Mesenchymal stem cell (in vitro differentiated cells and primary cell): ENCODE measurements at regions not wholly inside any gene's neighbourhood (a gene's known extent, or its start where the extent isn't known, plus 50 kb on each side); places are given as distances from the start of the nearest gene placed in this dataset.

Source experiments
- DNase-seq: peaks from one replicate; pipeline ENCODE4 v3.0.0-alpha.2; 2013
- H2AFZ ChIP-seq: one replicate; pipeline ENCODE4 v1.6.1; 2013; ENCODE audit warnings: low read depth, mild to moderate bottlenecking, control low read depth, inconsistent platforms, low read length, moderate library complexity
- H2AK5ac ChIP-seq: 2 replicates; pipeline ENCODE4 v1.6.1; 2013; ENCODE audit warnings: low read length, moderate library complexity, mild to moderate bottlenecking, inconsistent platforms; ENCODE audit not compliant: severe bottlenecking
- H2BK120ac ChIP-seq: one replicate; pipeline ENCODE4 v1.6.1; 2013; ENCODE audit warnings: low read depth, mild to moderate bottlenecking, inconsistent platforms, low read length, moderate library complexity
- H2BK12ac ChIP-seq, 2 experiments: one replicate each; pipeline ENCODE4 v1.6.1; 2013; ENCODE audit warnings: inconsistent platforms in 2 of 2, low read length in 2 of 2, mild to moderate bottlenecking in 2 of 2, moderate library complexity in 2 of 2, control low read depth in 1 of 2
- H2BK15ac ChIP-seq: one replicate; pipeline ENCODE4 v1.6.1; 2013; ENCODE audit warnings: mild to moderate bottlenecking, low read depth, inconsistent platforms; ENCODE audit not compliant: poor library complexity, severe bottlenecking
- H2BK5ac ChIP-seq: 2 replicates; pipeline ENCODE4 v1.6.1; 2013; ENCODE audit warnings: low read depth, mild to moderate bottlenecking, low read length, control low read depth, inconsistent platforms; ENCODE audit not compliant: poor library complexity, severe bottlenecking
- H3K14ac ChIP-seq, 2 experiments: one replicate each; pipeline ENCODE4 v1.6.1; 2013; ENCODE audit warnings: inconsistent platforms in 2 of 2, low read length in 2 of 2, control low read depth in 1 of 2, mild to moderate bottlenecking in 1 of 2, moderate library complexity in 1 of 2
- H3K18ac ChIP-seq, 2 experiments: one replicate each; pipeline ENCODE4 v1.6.1; 2013; ENCODE audit warnings: inconsistent platforms in 2 of 2, low read length in 2 of 2, control low read depth in 1 of 2, low read depth in 1 of 2, mild to moderate bottlenecking in 1 of 2
- H3K23ac ChIP-seq, 2 experiments: one replicate each; pipeline ENCODE4 v1.6.1; 2013; ENCODE audit warnings: inconsistent platforms in 2 of 2, low read length in 2 of 2, mild to moderate bottlenecking in 2 of 2, moderate library complexity in 2 of 2, control low read depth in 1 of 2
- H3K27ac ChIP-seq: 2 replicates; pipeline ENCODE4 v1.5.1; 2013; ENCODE audit warnings: mild to moderate bottlenecking, moderate library complexity, low read length, control low read depth, inconsistent platforms; ENCODE audit not compliant: poor library complexity, severe bottlenecking
- H3K27me3 ChIP-seq, 2 experiments: 2 replicates each; pipeline versions ENCODE4 v1.6.1 to v1.7.0; 2013; ENCODE audit warnings: low read length in 2 of 2, mild to moderate bottlenecking in 2 of 2, moderate library complexity in 2 of 2, control low read depth in 1 of 2, inconsistent platforms in 1 of 2; ENCODE audit not compliant: control insufficient read depth in 1 of 2, insufficient read depth in 1 of 2
- H3K36me3 ChIP-seq, 2 experiments: 2 replicates each; pipeline versions ENCODE4 v1.6.1 to v1.7.0; 2013; ENCODE audit warnings: low read length in 2 of 2, control low read depth in 1 of 2, inconsistent platforms in 1 of 2, low read depth in 1 of 2, mild to moderate bottlenecking in 1 of 2; ENCODE audit not compliant: insufficient read depth in 2 of 2, control insufficient read depth in 1 of 2
- H3K4ac ChIP-seq, 2 experiments: one replicate each; pipeline ENCODE4 v1.6.1; 2013; ENCODE audit warnings: inconsistent platforms in 2 of 2, low read length in 2 of 2, mild to moderate bottlenecking in 2 of 2, moderate library complexity in 2 of 2, control low read depth in 1 of 2, low read depth in 1 of 2
- H3K4me1 ChIP-seq: 2 replicates; pipeline ENCODE4 v1.6.1; 2013; ENCODE audit warnings: low read depth, low read length, control low read depth; ENCODE audit not compliant: control insufficient read depth, insufficient read depth
- H3K4me2 ChIP-seq: 2 replicates; pipeline ENCODE4 v1.6.1; 2013; ENCODE audit warnings: low read length, mild to moderate bottlenecking, inconsistent platforms; ENCODE audit not compliant: poor library complexity, severe bottlenecking
- H3K4me3 ChIP-seq, 2 experiments: 2 replicates each; pipeline versions ENCODE4 v1.5.1 to v1.7.0; 2013; ENCODE audit warnings: low read length in 2 of 2, mild to moderate bottlenecking in 2 of 2, control low read depth in 1 of 2, low read depth in 1 of 2; ENCODE audit not compliant: insufficient read depth in 1 of 2
- H3K79me1 ChIP-seq: replicated peaks from 2 replicates; pipeline ENCODE4 v1.6.1; 2013; ENCODE audit warnings: mild to moderate bottlenecking, control low read depth, low read length, inconsistent platforms; ENCODE audit not compliant: poor library complexity, severe bottlenecking
- H3K9ac ChIP-seq: 2 replicates; pipeline ENCODE4 v1.7.0; 2013; ENCODE audit warnings: mild to moderate bottlenecking, low read length, moderate library complexity
- H3K9me3 ChIP-seq: 2 replicates; pipeline ENCODE4 v1.7.0; 2013; ENCODE audit warnings: mild to moderate bottlenecking, low read length; ENCODE audit not compliant: control insufficient read depth
- H4K8ac ChIP-seq: one replicate; pipeline ENCODE4 v1.6.1; 2013; ENCODE audit warnings: inconsistent platforms, mild to moderate bottlenecking, low read length, moderate library complexity
- H4K91ac ChIP-seq: one replicate; pipeline ENCODE4 v1.6.1; 2013; ENCODE audit warnings: mild to moderate bottlenecking, low read length, inconsistent platforms
- WGBS: methylation state at CpG from one replicate; pipeline ENCODE4 v1.1.7; 2013; ENCODE audit warnings: mixed read lengths; 5-methylcytosine and 5-hydroxymethylcytosine counted together

- H3K79me1 ChIP-seq: no peaks in the 10 kb centered on the region
- H2BK12ac ChIP-seq: no peak overlapping the region
- no peak overlapping the region for H3K4me2 ChIP-seq
- H2BK15ac ChIP-seq: no peak overlapping the region
- H3K14ac ChIP-seq: no peak overlapping the region
- no peak overlapping the region for H2AFZ ChIP-seq
- H2BK5ac ChIP-seq: no peak overlapping the region
- H3K4me3 ChIP-seq: no peak overlapping the region
- H3K36me3 ChIP-seq: no peaks in the 10 kb centered on the region
- H3K23ac ChIP-seq: no peak overlapping the region
- no peak for DNase-seq
- H3K4ac ChIP-seq: no peak overlapping the region
- H3K27me3 ChIP-seq: no peaks in the 10 kb centered on the region
- H4K8ac ChIP-seq: no peak overlapping the region
- no peak overlapping the region for H3K27ac ChIP-seq
- no peaks in the 10 kb centered on the region for H3K9me3 ChIP-seq
- H2AK5ac ChIP-seq: no peak overlapping the region
- H3K18ac ChIP-seq: no peak overlapping the region
- no peak overlapping the region for H4K91ac ChIP-seq
- no peak overlapping the region for H3K9ac ChIP-seq
- 84% methylated on average over 3 of the region's 3 CpGs for WGBS
- H2BK120ac ChIP-seq: no peak overlapping the region
- no peaks in the 10 kb centered on the region for H3K4me1 ChIP-seq
These were observed 227.4 kb downstream of the SAMD5 start for GRCh38 chr6:147735924-147736323.

GRCh38 chr6:147737115-147737514 lies 228.6 kb downstream of the SAMD5 start:
- H2AK5ac ChIP-seq: no peak overlapping the region
- H3K9ac ChIP-seq: no peak overlapping the region
- no peak overlapping the region for H2BK15ac ChIP-seq
- WGBS: 100% methylated on average over 4 of the region's 5 CpGs
- no peaks in the 10 kb centered on the region for H3K79me1 ChIP-seq
- no peak overlapping the region for H2BK12ac ChIP-seq
- DNase-seq: no peak
- H3K4me1 ChIP-seq: no peaks in the 10 kb centered on the region
- no peak overlapping the region for H3K27ac ChIP-seq
- H2AFZ ChIP-seq: no peak overlapping the region
- H3K4ac ChIP-seq: no peak overlapping the region
- H4K91ac ChIP-seq: no peak overlapping the region
- no peak overlapping the region for H3K14ac ChIP-seq
- H3K4me3 ChIP-seq: no peak overlapping the region
- no peak overlapping the region for H3K23ac ChIP-seq
- no peak overlapping the region for H3K18ac ChIP-seq
- no peak overlapping the region for H2BK120ac ChIP-seq
- no peaks in the 10 kb centered on the region for H3K36me3 ChIP-seq
- no peak overlapping the region for H4K8ac ChIP-seq
- no peak overlapping the region for H3K4me2 ChIP-seq
- no peak overlapping the region for H2BK5ac ChIP-seq
- no peaks in the 10 kb centered on the region for H3K9me3 ChIP-seq
- H3K27me3 ChIP-seq: no peaks in the 10 kb centered on the region

GRCh38 chr6:147738099-147738498 lies 229.6 kb downstream of the SAMD5 start:
- H2AFZ ChIP-seq: no peak overlapping the region
- no peak overlapping the region for H2BK120ac ChIP-seq
- H3K36me3 ChIP-seq: no peaks in the 10 kb centered on the region
- H3K23ac ChIP-seq: no peak overlapping the region
- no peak overlapping the region for H4K91ac ChIP-seq
- no peaks in the 10 kb centered on the region for H3K4me1 ChIP-seq
- H4K8ac ChIP-seq: no peak overlapping the region
- no peak overlapping the region for H2BK15ac ChIP-seq
- no peak overlapping the region for H3K14ac ChIP-seq
- H2AK5ac ChIP-seq: no peak overlapping the region
- no peak overlapping the region for H2BK5ac ChIP-seq
- DNase-seq: no peak
- no peaks in the 10 kb centered on the region for H3K27me3 ChIP-seq
- no peak overlapping the region for H3K27ac ChIP-seq
- no peak overlapping the region for H3K18ac ChIP-seq
- no peak overlapping the region for H3K9ac ChIP-seq
- no peaks in the 10 kb centered on the region for H3K9me3 ChIP-seq
- no peak overlapping the region for H3K4me3 ChIP-seq
- H2BK12ac ChIP-seq: no peak overlapping the region
- no peaks in the 10 kb centered on the region for H3K79me1 ChIP-seq
- no peak overlapping the region for H3K4ac ChIP-seq
- H3K4me2 ChIP-seq: no peak overlapping the region
- WGBS: 82% methylated on average over 8 of the region's 8 CpGs

- no peak overlapping the region for H2AFZ ChIP-seq
- no peaks in the 10 kb centered on the region for H3K36me3 ChIP-seq
- H3K4me3 ChIP-seq: no peak overlapping the region
- no peak overlapping the region for H2BK15ac ChIP-seq
- no peak overlapping the region for H2BK5ac ChIP-seq
- no peak overlapping the region for H3K4me2 ChIP-seq
- H2BK120ac ChIP-seq: no peak overlapping the region
- no peak overlapping the region for H3K14ac ChIP-seq
- H2AK5ac ChIP-seq: no peak overlapping the region
- H3K4me1 ChIP-seq: no peaks in the 10 kb centered on the region
- H3K18ac ChIP-seq: no peak overlapping the region
- 82% methylated on average over 3 of the region's 3 CpGs for WGBS
- H3K79me1 ChIP-seq: no peaks in the 10 kb centered on the region
- H3K23ac ChIP-seq: no peak overlapping the region
- H4K8ac ChIP-seq: no peak overlapping the region
- H3K27me3 ChIP-seq: no peaks in the 10 kb centered on the region
- H3K27ac ChIP-seq: no peak overlapping the region
- no peak overlapping the region for H3K9ac ChIP-seq
- H3K4ac ChIP-seq: no peak overlapping the region
- H4K91ac ChIP-seq: no peak overlapping the region
- DNase-seq: no peak
- no peak overlapping the region for H2BK12ac ChIP-seq
- no peaks in the 10 kb centered on the region for H3K9me3 ChIP-seq
These were observed 230.1 kb downstream of the SAMD5 start for GRCh38 chr6:147738516-147739162.
